Left ventricle myocardium inferior (tissue), 1 donor: ENCODE measurements at regions not wholly inside any gene's neighbourhood (a gene's known extent, or its start where the extent isn't known, plus 50 kb on each side); places are given as distances from the start of the nearest gene placed in this dataset.

Experiments
- DNase-seq: peaks from one replicate; pipeline ENCODE4 v3.0.0-alpha.2; 2020
- H3K27ac ChIP-seq: fragments of 200-600 bp; replicated peaks from 2 replicates; pipeline ENCODE4 v1.8.0; 2021
- H3K27me3 ChIP-seq: fragments of 200-600 bp; 2 replicates; pipeline ENCODE4 v1.8.0; 2021; ENCODE audit warnings: low read depth
- H3K36me3 ChIP-seq: fragments of 200-600 bp; 2 replicates; pipeline ENCODE4 v1.8.0; 2021
- H3K4me1 ChIP-seq: fragments of 200-600 bp; 2 replicates; pipeline ENCODE4 v1.8.0; 2021
- H3K4me3 ChIP-seq: fragments of 200-600 bp; 2 replicates; pipeline ENCODE4 v1.8.0; 2021; ENCODE audit warnings: mild to moderate bottlenecking, moderate library complexity
- H3K9me3 ChIP-seq: fragments of 200-600 bp; replicated peaks from 2 replicates; pipeline ENCODE4 v1.8.0; 2021
- intact Hi-C: fragments of 100-400 bp; cut with micrococcal nuclease; formaldehyde crosslinking; loops from one replicate; pipeline ENCODE4 v1.11.0; 2022
- TF ChIP-seq, protein P1 (sequence below): fragments of 200-600 bp; IDR thresholded peaks from 2 replicates; pipeline ENCODE4 v1.8.0; 2021; ENCODE audit warnings: antibody characterized with exemption, mild to moderate bottlenecking, borderline replicate concordance
- donor health status: DM: no; HTN: yes; CAD: no; lungs with severe emphysema.

DNA sequence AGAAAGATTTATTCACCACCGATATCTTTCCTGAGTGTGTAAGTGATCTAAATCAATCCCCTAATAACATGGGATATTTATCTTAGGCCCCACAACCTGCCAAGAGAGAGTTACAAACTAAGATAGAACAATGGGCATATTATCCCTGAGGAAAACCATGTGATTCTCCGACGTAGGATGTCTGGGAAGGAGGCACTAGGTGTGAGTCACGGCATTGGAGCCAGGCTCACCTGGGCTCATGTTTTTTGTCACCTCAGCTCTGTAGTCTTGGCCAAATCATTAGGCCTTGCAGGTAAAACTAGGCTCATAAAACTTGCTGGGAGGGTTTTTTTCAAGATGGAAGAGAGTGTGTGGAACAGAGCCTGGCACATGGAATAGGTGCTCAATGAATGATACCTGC, 129.7 kb upstream of the PLEKHG7 start:
- H3K4me1 ChIP-seq: peaks cover 20% of the 10 kb centered on the region
- H3K4me3 ChIP-seq: no peak overlapping the region
- no peaks in the 10 kb centered on the region for H3K27me3 ChIP-seq
- TF ChIP-seq, protein P1, sequence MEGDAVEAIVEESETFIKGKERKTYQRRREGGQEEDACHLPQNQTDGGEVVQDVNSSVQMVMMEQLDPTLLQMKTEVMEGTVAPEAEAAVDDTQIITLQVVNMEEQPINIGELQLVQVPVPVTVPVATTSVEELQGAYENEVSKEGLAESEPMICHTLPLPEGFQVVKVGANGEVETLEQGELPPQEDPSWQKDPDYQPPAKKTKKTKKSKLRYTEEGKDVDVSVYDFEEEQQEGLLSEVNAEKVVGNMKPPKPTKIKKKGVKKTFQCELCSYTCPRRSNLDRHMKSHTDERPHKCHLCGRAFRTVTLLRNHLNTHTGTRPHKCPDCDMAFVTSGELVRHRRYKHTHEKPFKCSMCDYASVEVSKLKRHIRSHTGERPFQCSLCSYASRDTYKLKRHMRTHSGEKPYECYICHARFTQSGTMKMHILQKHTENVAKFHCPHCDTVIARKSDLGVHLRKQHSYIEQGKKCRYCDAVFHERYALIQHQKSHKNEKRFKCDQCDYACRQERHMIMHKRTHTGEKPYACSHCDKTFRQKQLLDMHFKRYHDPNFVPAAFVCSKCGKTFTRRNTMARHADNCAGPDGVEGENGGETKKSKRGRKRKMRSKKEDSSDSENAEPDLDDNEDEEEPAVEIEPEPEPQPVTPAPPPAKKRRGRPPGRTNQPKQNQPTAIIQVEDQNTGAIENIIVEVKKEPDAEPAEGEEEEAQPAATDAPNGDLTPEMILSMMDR: no peak
- no peaks in the 10 kb centered on the region for H3K9me3 ChIP-seq
- no peak for DNase-seq
- no peak overlapping the region for H3K27ac ChIP-seq
- no peaks in the 10 kb centered on the region for H3K36me3 ChIP-seq
- intact Hi-C loops: loop anchor here (5.0 kb wide), 1 partner anchor 1191 kb away; no protein-coding TSS in a partner anchor

DNA sequence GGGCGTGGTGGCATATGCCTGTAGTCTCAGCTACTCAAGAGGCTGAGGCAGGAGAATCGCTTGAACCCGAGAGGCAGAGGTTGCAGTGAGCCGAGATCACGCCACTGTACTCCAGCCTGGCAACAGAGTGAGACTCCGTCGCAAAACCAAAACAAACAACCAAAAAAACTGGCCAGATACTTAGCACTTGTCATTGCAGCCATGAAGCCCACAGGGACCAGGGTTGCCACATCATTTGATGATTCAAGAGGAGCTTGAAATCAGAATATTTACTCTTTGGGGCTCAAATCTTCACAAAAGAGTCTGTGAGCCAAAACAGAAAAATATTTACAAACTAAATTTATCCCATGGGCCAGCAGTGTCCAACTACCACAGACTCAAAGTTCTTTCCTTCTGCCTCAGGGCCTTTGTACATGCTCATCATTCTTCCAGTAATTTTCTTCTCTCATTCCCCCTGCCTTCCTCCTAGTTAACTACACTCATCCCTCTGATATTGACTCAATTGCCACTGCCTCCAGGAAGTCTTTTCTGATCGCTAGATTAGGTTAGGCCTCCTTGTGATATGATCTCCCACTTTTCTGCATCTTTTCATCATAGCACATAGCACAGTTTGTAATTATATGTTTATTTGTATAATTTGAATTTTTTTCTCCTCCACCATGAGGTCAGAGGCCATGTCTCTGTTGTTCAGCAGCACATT, 130.8 kb upstream of the PLEKHG7 start:
- TF ChIP-seq, protein P1: no peak
- peaks cover 20% of the 10 kb centered on the region for H3K4me1 ChIP-seq
- H3K27me3 ChIP-seq: no peaks in the 10 kb centered on the region
- H3K4me3 ChIP-seq: no peak overlapping the region
- intact Hi-C loops: loop anchor here (5.0 kb wide), 1 partner anchor 1190 kb away; no protein-coding TSS in a partner anchor
- no peak overlapping the region for H3K27ac ChIP-seq
- H3K36me3 ChIP-seq: no peaks in the 10 kb centered on the region
- no peak for DNase-seq
- H3K9me3 ChIP-seq: peaks cover 5% of the 10 kb centered on the region

DNA sequence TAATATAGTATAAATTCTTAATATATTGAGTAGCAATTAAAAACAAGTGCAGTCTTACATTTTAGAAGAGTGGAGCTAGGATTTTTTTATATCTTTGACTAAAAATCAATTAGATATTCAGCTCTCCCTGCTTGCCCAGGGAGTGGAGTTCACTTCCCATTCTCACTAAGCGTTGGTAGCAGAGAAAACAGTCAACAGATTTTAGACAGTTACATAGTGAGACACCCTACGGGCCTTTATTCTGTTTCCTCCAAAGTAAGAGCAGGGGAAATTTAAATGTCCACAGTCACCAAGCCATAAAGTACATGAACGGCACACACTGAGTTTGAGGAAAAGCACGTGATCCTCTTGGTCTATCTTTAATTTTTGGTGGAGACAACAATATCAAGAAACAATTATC, 131.6 kb upstream of the PLEKHG7 start:
- no peaks in the 10 kb centered on the region for H3K36me3 ChIP-seq
- H3K4me1 ChIP-seq: peaks cover 20% of the 10 kb centered on the region
- H3K4me3 ChIP-seq: no peak overlapping the region
- H3K27ac ChIP-seq: no peak overlapping the region
- no peaks in the 10 kb centered on the region for H3K27me3 ChIP-seq
- intact Hi-C loops: loop anchor here (5.0 kb wide), 1 partner anchor 1189 kb away; no protein-coding TSS in a partner anchor
- TF ChIP-seq, protein P1: no peak
- no peak for DNase-seq
- peaks cover 10% of the 10 kb centered on the region for H3K9me3 ChIP-seq

DNA sequence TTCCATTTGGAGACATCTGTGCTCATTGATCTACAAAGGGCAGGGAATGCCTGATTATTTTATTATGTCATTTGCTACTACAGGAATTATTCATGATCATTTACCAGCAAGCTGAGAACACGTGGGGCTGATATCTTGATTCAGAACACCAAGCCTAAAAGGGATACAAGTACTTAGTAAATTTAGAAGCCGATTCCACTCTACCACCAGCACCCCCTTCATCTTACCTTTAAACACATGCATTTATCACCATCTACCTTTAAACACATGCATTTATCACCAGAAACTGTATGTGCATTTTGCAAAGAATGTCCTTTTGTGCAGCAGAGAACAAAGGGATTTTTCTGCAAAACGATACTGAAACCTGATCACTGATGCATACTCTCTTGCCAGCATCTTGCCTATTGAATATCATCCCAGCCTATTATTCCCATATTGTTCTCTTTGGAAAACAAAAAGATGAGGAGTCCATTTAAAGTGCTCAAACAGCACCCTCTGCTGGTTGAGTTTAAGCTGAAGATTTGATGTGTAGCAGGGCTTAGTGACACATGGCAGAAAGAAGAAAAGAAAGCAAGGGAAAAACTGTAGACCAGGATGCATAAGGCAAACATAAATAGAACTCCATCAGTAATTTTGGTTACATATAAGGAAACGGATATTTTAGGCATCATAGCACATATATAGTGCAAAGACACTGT, 132.6 kb upstream of the PLEKHG7 start:
- H3K27ac ChIP-seq: peak overlapping the region; percentile 30
- H3K27me3 ChIP-seq: no peaks in the 10 kb centered on the region
- no peaks in the 10 kb centered on the region for H3K36me3 ChIP-seq
- intact Hi-C loops: loop anchor here (5.0 kb wide), 1 partner anchor 1188 kb away; no protein-coding TSS in a partner anchor
- DNase-seq: no peak
- peaks cover 10% of the 10 kb centered on the region for H3K9me3 ChIP-seq
- peaks cover 20% of the 10 kb centered on the region for H3K4me1 ChIP-seq
- H3K4me3 ChIP-seq: no peak overlapping the region
- TF ChIP-seq, protein P1: peak; percentile 86

DNA sequence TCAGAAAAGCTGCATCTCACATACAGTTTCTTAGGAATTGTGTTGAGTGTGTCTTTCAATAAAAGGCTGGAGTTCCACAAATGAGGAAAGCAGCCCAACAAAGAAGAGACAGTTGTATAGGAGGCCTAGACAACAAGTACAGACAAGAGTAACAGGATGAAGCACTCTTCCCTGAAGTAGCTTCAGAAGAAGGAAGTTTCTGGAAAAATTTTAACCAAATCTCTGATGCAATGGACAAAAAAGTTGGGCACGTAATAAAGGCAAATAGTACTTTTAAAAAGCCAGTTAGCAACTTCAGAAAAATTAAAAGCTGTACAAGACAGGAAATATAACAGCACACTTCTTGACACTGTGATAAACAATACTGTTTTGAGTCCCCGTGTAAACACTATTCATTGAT, 134.1 kb upstream of the PLEKHG7 start:
- TF ChIP-seq, protein P1: no peak
- Histone ChIP-seq H3K27me3 (no peaks in the 10 kb centered on the region), H3K27ac (peak overlapping the region; percentile 21), H3K4me1 (peaks cover 20% of the 10 kb centered on the region), H3K4me3 (no peak overlapping the region), H3K36me3 (no peaks in the 10 kb centered on the region), H3K9me3 (peaks cover 10% of the 10 kb centered on the region)
- intact Hi-C loops: loop anchor here (5.0 to 10.0 kb wide), 5 partner anchors 66 to 994 kb away; partner anchors contain the start of gene BTG1
- DNase-seq: no peak
